ENCODE measurements at regions not wholly inside any gene's neighbourhood (a gene's known extent, or its start where the extent isn't known, plus 50 kb on each side); places are given as distances from the start of the nearest gene placed in this dataset.

- no peak for TF ChIP-seq EZH2phosphoT487 (IDR thresholded peaks at IDR 0.05; ENCODE audit: borderline replicate concordance, low read length)
- TF ChIP-seq CTCF (conservative IDR thresholded peaks at IDR 0.05; ENCODE audit: low read depth, low read length) = no peak
- TF ChIP-seq EZH2 (IDR thresholded peaks at IDR 0.05; ENCODE audit: low read length, unreplicated experiment) = no peak
These were observed 127.3 kb downstream of the CDRT15L2 start for GRCh38 chr17:20706751-20707373.
